A204.1 (cell line): ENCODE measurements at regions not wholly inside any gene's neighbourhood (a gene's known extent, or its start where the extent isn't known, plus 50 kb on each side); places are given as distances from the start of the nearest gene placed in this dataset.
"Not testable (repeated sequence)": the region's sequence is repeated elsewhere in the genome, so short reads cannot be mapped to it uniquely, and the experiment has no call there.

Source experiments
- FAIRE-seq: peaks from 2 replicates; lab custom pipeline; 2012; peaks lifted over from hg19 to GRCh38; lab: Jason Lieb, UNC

- not testable (repeated sequence) for FAIRE-seq
Measured at GRCh38 chr7:97234494-97234893, 117.0 kb downstream of the SDHAF3 start.

GRCh38 chr7:97246317-97246716 lies 128.8 kb downstream of the SDHAF3 start:
- no peak for FAIRE-seq

- FAIRE-seq = not testable (repeated sequence)
Measured at GRCh38 chr7:97258187-97258586, 140.7 kb downstream of the SDHAF3 start.

DNA sequence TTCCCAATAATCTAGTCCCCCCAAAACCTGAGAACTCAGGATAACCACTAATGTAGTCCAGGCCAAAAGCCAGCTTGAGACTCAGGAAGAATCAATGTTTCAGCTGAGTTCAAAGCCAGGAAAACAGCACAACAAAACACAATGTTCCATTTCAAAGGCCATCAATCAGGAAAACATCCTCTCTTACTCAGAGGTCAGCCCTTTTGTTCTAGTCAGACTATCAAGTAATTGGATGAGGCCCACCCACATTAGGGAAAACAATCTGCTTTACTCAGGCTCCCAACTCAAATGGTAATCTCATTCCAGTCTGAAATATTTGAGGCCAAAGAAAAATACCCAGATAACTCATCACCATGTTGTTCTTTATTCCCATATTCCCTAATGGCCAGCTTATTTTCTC lies 152.2 kb downstream of the SDHAF3 start:
- FAIRE-seq = no peak

- no peak for FAIRE-seq
Measured at GRCh38 chr7:97270280-97270679, 152.8 kb downstream of the SDHAF3 start.

DNA sequence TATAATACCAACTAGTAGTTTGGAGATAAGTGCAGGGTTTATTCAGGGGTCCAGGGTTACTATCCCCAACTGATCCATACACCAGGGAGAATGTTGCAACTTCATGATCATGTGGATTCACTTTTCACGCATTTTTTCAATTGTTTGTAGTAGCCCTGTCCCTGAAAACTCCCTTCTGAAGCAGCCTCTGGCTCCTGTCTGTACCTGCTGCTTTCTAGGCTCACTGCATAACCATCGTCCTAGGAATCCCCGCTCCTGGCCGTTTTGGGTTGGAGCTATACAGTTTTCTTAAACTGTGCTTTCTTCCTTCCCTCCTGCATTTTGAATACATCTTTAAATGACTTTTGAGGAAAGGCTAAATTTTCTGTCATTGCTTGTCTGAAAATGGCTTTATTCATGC lies 154.1 kb downstream of the SDHAF3 start:
- no peak for FAIRE-seq

GRCh38 chr7:97272237-97272975 lies 154.9 kb downstream of the SDHAF3 start:
- no peak for FAIRE-seq

GRCh38 chr7:97275475-97275874 lies 158.0 kb downstream of the SDHAF3 start:
- no peak for FAIRE-seq

DNA sequence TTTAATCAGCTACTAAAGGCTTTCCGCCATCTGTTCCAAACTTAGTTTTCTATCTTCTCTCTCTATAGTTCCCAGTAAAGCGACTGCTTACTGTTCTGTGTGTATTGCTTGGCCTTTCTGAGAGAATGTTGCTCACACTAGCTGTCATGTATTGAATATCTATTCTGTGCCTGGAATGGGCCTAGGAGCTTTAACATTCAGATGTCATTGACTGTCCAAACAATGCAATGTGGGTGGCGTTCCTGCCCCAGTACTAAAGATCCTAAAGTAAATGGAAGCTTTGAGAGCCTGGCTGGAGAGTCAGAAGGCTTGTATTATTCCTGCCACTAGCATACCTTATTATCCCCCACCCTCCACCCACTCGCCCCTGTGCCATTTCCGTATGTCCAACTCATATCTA lies 163.5 kb downstream of the SDHAF3 start:
- FAIRE-seq = no peak

DNA sequence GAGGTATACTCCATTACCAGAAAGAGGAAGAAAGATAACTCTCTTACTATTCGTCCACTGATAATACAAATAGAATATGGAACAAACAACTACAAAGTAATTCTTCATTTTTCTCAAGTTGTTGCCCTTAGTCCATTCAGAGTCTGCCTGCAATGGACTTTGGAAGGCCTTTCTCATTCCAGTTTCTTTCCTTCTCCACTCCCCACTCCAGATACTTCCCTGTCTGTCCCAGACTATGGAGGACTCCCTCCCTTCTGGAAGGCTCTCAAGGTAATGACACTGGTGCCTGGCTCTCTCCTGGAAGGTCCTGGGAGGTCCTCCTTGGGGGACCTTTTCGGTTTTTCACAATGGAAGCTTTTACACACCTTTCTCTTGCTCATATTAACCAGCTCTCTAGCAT lies 167.8 kb downstream of the SDHAF3 start:
- no peak for FAIRE-seq

- no peak for FAIRE-seq
Measured at GRCh38 chr7:97293031-97293430, 175.5 kb downstream of the SDHAF3 start.

- FAIRE-seq = no peak
Measured at GRCh38 chr7:97298561-97298960, 181.1 kb downstream of the SDHAF3 start.

- no peak for FAIRE-seq
Measured at GRCh38 chr7:97305589-97305988, 188.1 kb downstream of the SDHAF3 start.

DNA sequence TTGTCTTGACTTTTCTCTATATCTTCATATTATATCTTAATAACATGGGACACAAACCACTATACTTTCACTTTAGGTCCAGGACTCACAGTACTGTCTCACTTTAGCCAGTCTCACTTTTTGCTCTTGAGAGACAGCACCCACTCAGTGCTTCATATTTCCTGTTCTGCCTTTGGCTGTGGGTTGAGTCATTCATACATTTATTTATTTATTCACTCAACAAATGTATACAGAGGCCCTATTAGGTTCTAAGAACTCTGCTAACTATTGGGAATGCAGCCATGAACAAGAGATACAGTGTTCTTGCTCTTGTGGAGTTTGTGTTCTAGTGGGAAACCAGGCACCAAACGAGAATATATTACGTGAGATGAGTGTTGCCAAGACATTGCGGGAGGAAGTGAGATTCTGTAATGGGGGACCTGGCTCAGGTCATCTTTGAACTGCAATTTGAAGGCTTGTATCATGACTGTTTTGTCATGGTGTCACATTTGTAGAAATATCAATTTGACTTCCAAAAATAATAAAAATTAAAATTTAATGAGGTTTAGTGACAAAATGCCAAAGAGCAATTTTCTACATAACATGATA lies 190.1 kb downstream of the SDHAF3 start:
- no peak for FAIRE-seq

DNA sequence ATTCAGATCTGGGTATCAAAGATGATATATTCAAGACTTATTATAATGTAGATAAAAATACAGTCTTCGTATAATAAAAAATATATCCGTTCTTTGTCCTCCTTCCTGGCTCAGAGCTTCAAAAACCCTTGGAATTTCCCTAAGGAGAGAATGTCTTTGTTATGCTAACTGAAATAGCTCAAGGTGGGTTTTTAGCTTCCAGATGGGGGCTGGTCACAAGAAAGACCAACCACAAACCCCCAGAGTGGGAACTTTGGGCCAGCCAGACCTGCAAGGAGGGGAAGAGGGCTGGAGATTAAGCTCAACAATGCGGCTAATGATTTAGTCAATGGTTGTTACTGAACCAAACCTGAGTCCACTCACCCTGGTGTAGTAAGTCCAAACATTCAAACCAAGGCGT lies 196.4 kb downstream of the SDHAF3 start:
- FAIRE-seq = no peak

GRCh38 chr7:97317575-97317974 lies 200.1 kb downstream of the SDHAF3 start:
- FAIRE-seq = no peak

GRCh38 chr7:97329871-97330270 lies 212.4 kb downstream of the SDHAF3 start:
- not testable (repeated sequence) for FAIRE-seq

DNA sequence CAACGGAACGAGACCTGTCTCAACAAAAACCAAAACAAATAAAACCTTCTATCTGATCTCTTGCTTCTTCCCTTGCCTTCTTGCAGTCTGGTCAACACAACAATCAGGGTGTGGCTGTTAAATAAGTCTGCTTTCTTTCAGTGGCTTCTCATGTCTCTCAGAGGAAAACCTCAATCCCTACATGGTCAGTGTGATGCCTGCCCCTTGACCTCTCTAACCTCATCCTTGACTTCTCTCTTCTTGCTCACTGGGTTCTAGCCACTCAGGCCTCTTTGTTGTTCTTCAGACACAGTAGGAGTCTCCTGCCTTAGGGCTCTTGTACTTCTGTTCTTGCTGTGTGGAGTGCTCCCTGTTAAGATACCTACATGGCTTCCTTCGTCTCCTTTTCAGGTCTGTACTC lies 220.4 kb downstream of the SDHAF3 start:
- no peak for FAIRE-seq

DNA sequence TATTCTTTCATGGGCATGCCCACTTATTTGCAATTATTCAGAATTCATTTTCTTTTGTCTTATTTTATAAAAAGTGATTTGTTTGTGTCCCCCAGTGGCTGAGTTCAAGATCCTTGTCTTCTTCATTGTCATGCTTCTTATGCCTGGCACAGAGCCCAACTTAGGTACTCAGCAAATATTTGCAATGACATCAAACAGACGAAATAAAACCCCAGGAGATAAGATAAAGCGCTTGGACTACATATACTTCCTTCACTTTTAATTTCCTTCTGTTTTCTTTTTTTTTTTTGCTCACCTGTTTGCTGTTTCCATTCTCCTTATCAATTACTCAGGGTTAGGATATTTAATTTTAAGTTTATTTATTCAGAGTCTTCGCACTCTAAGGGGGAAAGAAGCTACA lies 225.0 kb downstream of the SDHAF3 start:
- FAIRE-seq = no peak

DNA sequence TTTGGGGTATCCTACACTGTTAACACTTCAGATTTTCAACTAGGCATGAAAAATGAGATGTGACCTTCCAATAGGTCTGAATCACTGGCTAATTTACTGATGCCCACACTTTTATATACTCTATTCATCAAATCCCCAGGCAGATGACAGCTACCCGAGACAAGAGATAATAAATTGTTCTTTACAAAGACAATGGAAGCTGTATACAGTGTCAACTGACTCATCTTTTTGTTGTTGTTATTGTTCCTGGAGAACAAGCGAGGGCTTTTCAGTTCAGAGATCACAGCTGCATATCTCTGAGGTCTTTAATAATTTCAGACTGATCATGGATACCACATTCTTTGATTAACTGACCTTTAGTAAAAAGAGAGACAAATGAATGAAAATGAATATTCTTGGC lies 228.9 kb downstream of the SDHAF3 start:
- no peak for FAIRE-seq

DNA sequence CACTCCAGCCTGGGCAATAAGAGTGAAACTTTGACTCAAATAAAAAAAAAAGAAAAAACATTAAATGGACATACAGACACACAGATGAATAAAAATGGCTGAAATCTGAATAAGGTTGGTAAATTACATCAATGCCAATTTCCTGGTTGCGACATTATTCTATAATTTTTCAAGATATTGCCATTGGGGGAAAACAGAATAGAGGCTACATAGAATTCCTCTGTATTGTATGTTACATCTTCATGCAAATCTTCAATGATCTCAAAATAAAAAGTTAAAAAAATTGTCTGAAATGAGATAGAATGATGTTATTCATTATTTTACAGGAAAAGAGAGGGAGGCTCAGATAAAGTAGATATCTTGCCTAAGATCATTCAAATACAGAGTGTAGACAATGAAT lies 234.0 kb downstream of the SDHAF3 start:
- FAIRE-seq = no peak

- no peak for FAIRE-seq
Measured at GRCh38 chr7:97357459-97357858, 240.0 kb downstream of the SDHAF3 start.

- FAIRE-seq = no peak
Measured at GRCh38 chr7:97372882-97373281, 255.4 kb downstream of the SDHAF3 start.

- no peak for FAIRE-seq
Measured at GRCh38 chr7:97373736-97374135, 256.2 kb downstream of the SDHAF3 start.
